Stimulated activated CD4-positive, alpha-beta T cell treated with anti-CD3 and anti-CD28 coated beads, Interleukin-4, amount 100 ng/mL, for 48 hours (primary cell): ENCODE measurements at regions not wholly inside any gene's neighbourhood (a gene's known extent, or its start where the extent isn't known, plus 50 kb on each side); places are given as distances from the start of the nearest gene placed in this dataset.
A peak's percentile ranks its signal among the peaks of the same experiment; 100 is the strongest.

Experiments
- DNase-seq, 2 donors: peaks; one replicate each; pipeline ENCODE4 v3.0.0-alpha.2; 2020; ENCODE audit warnings: low read depth in 2 of 2

GRCh38 chr9:86452201-86452828 lies 98.1 kb upstream of the TUT7 start:
- no peak for DNase-seq

- no peak for DNase-seq
These were observed 95.0 kb upstream of the TUT7 start for GRCh38 chr9:86449246-86449645.

- DNase-seq: no peak
These were observed 91.5 kb upstream of the TUT7 start for GRCh38 chr9:86445671-86446070.

GRCh38 chr9:86443992-86444391 lies 89.8 kb upstream of the TUT7 start:
- no peak for DNase-seq

- DNase-seq: no peak
These were observed 80.0 kb upstream of the TUT7 start for GRCh38 chr9:86434039-86434726.

GRCh38 chr9:86424251-86424891 lies 70.2 kb upstream of the TUT7 start:
- DNase-seq: no peak

- no peak for DNase-seq
These were observed 60.0 kb upstream of the TUT7 start for GRCh38 chr9:86413971-86414880.

GRCh38 chr9:86410281-86410680 lies 56.1 kb upstream of the TUT7 start:
- DNase-seq: no peak

- DNase-seq: no peak
These were observed 53.9 kb upstream of the TUT7 start for GRCh38 chr9:86408121-86408520.

GRCh38 chr9:86407022-86407421 lies 52.8 kb upstream of the TUT7 start:
- peak; percentile 8 to 12 for DNase-seq

GRCh38 chr9:86406366-86406765 lies 52.2 kb upstream of the TUT7 start:
- no peak for DNase-seq

- peak in 1 of 2 donors; percentile 13 for DNase-seq
These were observed 51.7 kb upstream of the TUT7 start for GRCh38 chr9:86405926-86406325.

- DNase-seq: no peak
These were observed 50.9 kb upstream of the TUT7 start for GRCh38 chr9:86405086-86405491.
